ENCODE measurements at regions not wholly inside any gene's neighbourhood (a gene's known extent, or its start where the extent isn't known, plus 50 kb on each side); places are given as distances from the start of the nearest gene placed in this dataset.

DNA sequence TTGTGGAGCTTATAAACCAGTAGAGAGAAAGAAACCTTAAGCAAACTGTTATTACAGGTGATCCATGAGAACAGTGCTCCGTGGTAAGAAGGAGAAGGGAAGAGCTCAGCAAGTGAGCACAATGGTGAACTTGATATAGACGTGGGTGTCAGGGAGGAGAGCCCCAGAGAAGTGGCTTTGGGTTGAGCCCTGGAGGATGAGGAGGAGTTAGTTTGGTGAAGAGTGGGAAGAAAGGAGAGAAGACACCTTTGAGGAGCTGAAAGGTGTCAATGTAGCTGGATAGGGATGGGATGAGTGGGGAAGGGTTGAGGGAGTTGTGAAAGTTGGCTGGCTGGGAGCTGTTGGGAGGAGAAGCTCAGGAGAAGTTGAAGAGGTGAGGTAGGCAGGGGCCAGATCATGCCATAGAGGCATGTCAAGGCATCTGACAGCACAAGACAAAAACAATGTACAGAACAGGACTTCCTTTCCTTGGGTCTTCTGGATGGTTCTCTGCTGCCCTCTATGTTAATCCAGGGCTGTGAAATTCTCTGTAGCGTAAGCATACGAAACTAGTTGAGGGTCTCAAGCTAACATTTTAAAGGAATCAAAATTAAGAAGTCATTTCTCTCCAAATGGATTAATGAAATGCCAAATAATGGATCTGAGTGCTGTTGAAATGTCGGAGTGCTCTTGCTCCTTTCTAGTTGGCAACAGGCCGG lies 501.9 kb downstream of the KDM4C start:
- TF ChIP-seq, protein P1, sequence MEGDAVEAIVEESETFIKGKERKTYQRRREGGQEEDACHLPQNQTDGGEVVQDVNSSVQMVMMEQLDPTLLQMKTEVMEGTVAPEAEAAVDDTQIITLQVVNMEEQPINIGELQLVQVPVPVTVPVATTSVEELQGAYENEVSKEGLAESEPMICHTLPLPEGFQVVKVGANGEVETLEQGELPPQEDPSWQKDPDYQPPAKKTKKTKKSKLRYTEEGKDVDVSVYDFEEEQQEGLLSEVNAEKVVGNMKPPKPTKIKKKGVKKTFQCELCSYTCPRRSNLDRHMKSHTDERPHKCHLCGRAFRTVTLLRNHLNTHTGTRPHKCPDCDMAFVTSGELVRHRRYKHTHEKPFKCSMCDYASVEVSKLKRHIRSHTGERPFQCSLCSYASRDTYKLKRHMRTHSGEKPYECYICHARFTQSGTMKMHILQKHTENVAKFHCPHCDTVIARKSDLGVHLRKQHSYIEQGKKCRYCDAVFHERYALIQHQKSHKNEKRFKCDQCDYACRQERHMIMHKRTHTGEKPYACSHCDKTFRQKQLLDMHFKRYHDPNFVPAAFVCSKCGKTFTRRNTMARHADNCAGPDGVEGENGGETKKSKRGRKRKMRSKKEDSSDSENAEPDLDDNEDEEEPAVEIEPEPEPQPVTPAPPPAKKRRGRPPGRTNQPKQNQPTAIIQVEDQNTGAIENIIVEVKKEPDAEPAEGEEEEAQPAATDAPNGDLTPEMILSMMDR (conservative IDR thresholded peaks at IDR 0.05), result peak; percentile 59
- H3K27ac Mint-ChIP-seq, result no peak overlapping the region
- H3K36me3 Mint-ChIP-seq (ENCODE audit: low read depth), result no peaks in the 10 kb centered on the region
- H3K4me1 Mint-ChIP-seq, result peaks cover 38% of the 10 kb centered on the region
- H3K27me3 Mint-ChIP-seq (ENCODE audit: insufficient read depth), result peaks cover 63% of the 10 kb centered on the region
- H3K4me3 ChIP-seq (ENCODE audit: low read length), result no peak overlapping the region
- WGBS, 2 experiments (ENCODE audit: insufficient coverage in 1 of 2, insufficient read length in 1 of 2), result 83 to 97% methylated on average over 4 to 6 of the region's 6 CpGs
- no peak overlapping the region for H3K9ac ChIP-seq (ENCODE audit: extremely low read depth, low read length, poor library complexity, severe bottlenecking)
- DNase-seq, result no peak
- H3K9me3 Mint-ChIP-seq, result no peaks in the 10 kb centered on the region
- peaks cover 58% of the 10 kb centered on the region for H3K27me3 ChIP-seq (ENCODE audit: control insufficient read depth, insufficient read depth, low read length, poor library complexity, severe bottlenecking)
- peaks cover 2% of the 10 kb centered on the region for H3K9me3 ChIP-seq (ENCODE audit: control insufficient read depth, low read length)
- no peak overlapping the region for H3K27ac ChIP-seq (ENCODE audit: low read depth, low read length)
- no peaks in the 10 kb centered on the region for H3K36me3 ChIP-seq (ENCODE audit: control insufficient read depth, insufficient read depth, low read length)
- no peak overlapping the region for H3K4me3 Mint-ChIP-seq
- peaks cover 9% of the 10 kb centered on the region for H3K4me1 ChIP-seq (ENCODE audit: control insufficient read depth, insufficient read depth, low read length)

DNA sequence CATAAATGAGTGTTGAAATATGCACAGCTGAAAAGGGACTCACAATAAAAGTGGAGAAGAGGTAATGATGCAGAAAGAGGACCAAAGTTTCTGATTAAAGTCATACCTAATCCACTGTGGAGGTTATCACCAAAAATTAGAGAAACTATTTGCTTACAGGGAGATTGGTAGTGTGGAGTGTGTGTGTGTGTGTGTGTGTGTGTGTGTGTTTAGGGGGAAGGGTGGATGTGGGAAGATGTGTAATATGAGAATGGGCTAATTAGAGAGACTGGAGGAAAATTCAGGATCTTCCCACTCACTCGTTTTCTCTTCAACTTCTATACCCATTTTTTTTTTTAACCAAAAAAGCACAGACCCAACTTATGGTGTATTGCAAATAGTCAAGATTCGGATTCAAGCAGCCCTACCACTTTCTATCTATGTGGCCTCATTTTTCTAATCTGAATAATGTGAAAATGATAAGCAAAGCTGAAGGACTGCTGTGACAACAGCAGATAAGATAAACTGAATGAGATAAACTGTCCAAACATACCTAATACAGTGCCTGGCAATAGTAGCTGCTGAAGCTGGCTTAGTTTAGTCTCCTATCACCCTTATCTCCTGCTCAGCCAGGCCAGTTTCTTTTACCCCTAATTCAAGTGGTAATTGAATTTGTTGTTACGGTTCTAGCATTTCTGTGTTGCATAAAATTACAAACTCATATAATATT lies 501.1 kb downstream of the KDM4C start:
- DNase-seq, result no peak
- peaks cover 49% of the 10 kb centered on the region for H3K27me3 ChIP-seq (ENCODE audit: control insufficient read depth, insufficient read depth, low read length, poor library complexity, severe bottlenecking)
- Mint-ChIP-seq H3K36me3 (ENCODE audit: low read depth) (no peaks in the 10 kb centered on the region), H3K4me1 (peaks cover 34% of the 10 kb centered on the region), H3K27me3 (ENCODE audit: insufficient read depth) (peaks cover 62% of the 10 kb centered on the region), H3K4me3 (no peak overlapping the region), H3K27ac (no peak overlapping the region), H3K9me3 (peaks cover 4% of the 10 kb centered on the region)
- H3K9ac ChIP-seq (ENCODE audit: extremely low read depth, low read length, poor library complexity, severe bottlenecking), result no peak overlapping the region
- peaks cover 5% of the 10 kb centered on the region for H3K9me3 ChIP-seq (ENCODE audit: control insufficient read depth, low read length)
- H3K27ac ChIP-seq (ENCODE audit: low read depth, low read length), result no peak overlapping the region
- no peak overlapping the region for H3K4me3 ChIP-seq (ENCODE audit: low read length)
- TF ChIP-seq, protein P1 (conservative IDR thresholded peaks at IDR 0.05), result no peak
- H3K4me1 ChIP-seq (ENCODE audit: control insufficient read depth, insufficient read depth, low read length), result peaks cover 5% of the 10 kb centered on the region
- WGBS, 2 experiments (ENCODE audit: insufficient coverage in 1 of 2, insufficient read length in 1 of 2), result 59% methylated on average over 2 of the region's 3 CpGs; no CpG with 5 or more reads in 1 of the 2 experiments
- no peaks in the 10 kb centered on the region for H3K36me3 ChIP-seq (ENCODE audit: control insufficient read depth, insufficient read depth, low read length)

DNA sequence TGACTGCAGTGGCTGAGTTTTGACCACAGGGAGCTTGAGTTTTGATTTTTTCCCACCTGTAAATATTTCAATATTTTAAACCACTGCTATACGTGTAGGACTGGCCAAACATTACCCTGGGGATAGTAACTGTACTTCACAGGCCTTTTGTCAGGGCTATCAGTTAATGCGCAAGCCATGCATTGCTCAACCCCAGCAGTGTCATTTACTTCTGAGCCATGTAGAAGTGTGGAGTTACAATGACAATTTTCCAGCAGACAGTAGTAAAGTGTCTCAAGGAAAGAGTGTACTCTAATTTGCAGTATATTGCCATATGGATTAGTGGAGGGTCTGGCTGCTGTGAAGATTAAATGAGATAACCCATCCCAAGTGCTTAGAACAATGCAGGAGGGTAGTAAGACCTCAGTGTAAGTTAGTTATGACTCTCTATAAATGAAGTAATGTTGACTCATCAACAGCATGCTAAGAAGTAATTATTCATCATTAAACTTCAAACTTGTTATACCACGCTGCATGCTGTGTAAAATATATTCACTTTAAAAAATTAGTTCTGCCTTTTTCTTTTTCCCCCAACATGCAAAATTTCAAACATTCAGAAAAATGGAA lies 489.2 kb downstream of the KDM4C start:
- Mint-ChIP-seq H3K9me3 (peaks cover 4% of the 10 kb centered on the region), H3K27me3 (ENCODE audit: insufficient read depth) (peaks cover 7% of the 10 kb centered on the region), H3K27ac (no peak overlapping the region), H3K4me3 (no peak overlapping the region), H3K36me3 (ENCODE audit: low read depth) (no peaks in the 10 kb centered on the region), H3K4me1 (peaks cover 12% of the 10 kb centered on the region)
- Histone ChIP-seq H3K27ac (ENCODE audit: low read depth, low read length) (no peak overlapping the region), H3K27me3 (ENCODE audit: control insufficient read depth, insufficient read depth, low read length, poor library complexity, severe bottlenecking) (no peaks in the 10 kb centered on the region), H3K4me1 (ENCODE audit: control insufficient read depth, insufficient read depth, low read length) (peaks cover 2% of the 10 kb centered on the region), H3K9ac (ENCODE audit: extremely low read depth, low read length, poor library complexity, severe bottlenecking) (no peak overlapping the region), H3K4me3 (ENCODE audit: low read length) (no peak overlapping the region), H3K9me3 (ENCODE audit: control insufficient read depth, low read length) (peaks cover 3% of the 10 kb centered on the region), H3K36me3 (ENCODE audit: control insufficient read depth, insufficient read depth, low read length) (no peaks in the 10 kb centered on the region)
- 88 to 95% methylated on average over 3 of the region's 3 CpGs for WGBS, 2 experiments (ENCODE audit: insufficient coverage in 1 of 2, insufficient read length in 1 of 2)
- TF ChIP-seq, protein P1 (conservative IDR thresholded peaks at IDR 0.05), result no peak
- no peak for DNase-seq
